ENCODE measurements at regions not wholly inside any gene's neighbourhood (a gene's known extent, or its start where the extent isn't known, plus 50 kb on each side); places are given as distances from the start of the nearest gene placed in this dataset.

DNA sequence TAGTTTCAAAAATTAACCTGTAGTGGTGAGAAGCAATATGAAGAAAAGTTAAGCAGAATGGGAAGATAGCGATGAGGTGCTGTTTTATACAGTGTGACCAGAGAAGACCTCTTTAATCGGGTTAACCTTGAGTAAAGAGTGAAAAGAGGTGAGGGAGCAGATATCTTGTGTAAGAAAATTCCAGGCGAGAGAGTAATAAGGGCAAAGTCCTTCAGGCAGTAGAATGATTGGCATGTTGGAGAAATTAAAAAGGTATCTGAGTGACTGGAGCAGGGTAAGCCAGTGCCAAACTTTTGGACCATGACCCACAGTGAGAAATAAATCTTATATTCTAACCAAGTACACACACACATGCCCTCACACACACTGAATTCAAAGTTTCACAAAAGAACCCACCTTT, 374.7 kb upstream of the LARGE1 start:
- Histone ChIP-seq H3K9me3 (ENCODE audit: control insufficient read depth in 1 of 2, insufficient read depth in 1 of 2, low read length in 2 of 2) (no peaks in the 10 kb centered on the region), H3K27me3 (ENCODE audit: control insufficient read depth in 1 of 2, insufficient read depth in 2 of 2, low read length in 2 of 2) (no peaks in the 10 kb centered on the region), H3K36me3 (ENCODE audit: insufficient read depth, low read length) (no peaks in the 10 kb centered on the region), H3K4me1 (ENCODE audit: insufficient read depth, low read length) (no peaks in the 10 kb centered on the region), H3K4me3 (ENCODE audit: low read length) (no peak overlapping the region), H3K27ac (ENCODE audit: low read depth in 1 of 2, low read length in 2 of 2) (no peak overlapping the region)
- no peaks in the 10 kb centered on the region for H3K27me3 Mint-ChIP-seq
- no peak overlapping the region for H3K27ac Mint-ChIP-seq
- no peaks in the 10 kb centered on the region for H3K36me3 Mint-ChIP-seq (ENCODE audit: low read depth)
- TF ChIP-seq, protein P1, sequence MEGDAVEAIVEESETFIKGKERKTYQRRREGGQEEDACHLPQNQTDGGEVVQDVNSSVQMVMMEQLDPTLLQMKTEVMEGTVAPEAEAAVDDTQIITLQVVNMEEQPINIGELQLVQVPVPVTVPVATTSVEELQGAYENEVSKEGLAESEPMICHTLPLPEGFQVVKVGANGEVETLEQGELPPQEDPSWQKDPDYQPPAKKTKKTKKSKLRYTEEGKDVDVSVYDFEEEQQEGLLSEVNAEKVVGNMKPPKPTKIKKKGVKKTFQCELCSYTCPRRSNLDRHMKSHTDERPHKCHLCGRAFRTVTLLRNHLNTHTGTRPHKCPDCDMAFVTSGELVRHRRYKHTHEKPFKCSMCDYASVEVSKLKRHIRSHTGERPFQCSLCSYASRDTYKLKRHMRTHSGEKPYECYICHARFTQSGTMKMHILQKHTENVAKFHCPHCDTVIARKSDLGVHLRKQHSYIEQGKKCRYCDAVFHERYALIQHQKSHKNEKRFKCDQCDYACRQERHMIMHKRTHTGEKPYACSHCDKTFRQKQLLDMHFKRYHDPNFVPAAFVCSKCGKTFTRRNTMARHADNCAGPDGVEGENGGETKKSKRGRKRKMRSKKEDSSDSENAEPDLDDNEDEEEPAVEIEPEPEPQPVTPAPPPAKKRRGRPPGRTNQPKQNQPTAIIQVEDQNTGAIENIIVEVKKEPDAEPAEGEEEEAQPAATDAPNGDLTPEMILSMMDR (IDR thresholded peaks at IDR 0.05): no peak
- H3K4me3 Mint-ChIP-seq: no peak overlapping the region
- H3K4me1 Mint-ChIP-seq (ENCODE audit: low read depth): no peaks in the 10 kb centered on the region
- ATAC-seq (ENCODE audit: poor library complexity): no peak
- no peak for DNase-seq
- intact Hi-C loops (cut with DNase I, micrococcal nuclease): no loop called here
- no peaks in the 10 kb centered on the region for H3K9me3 Mint-ChIP-seq
- ChIA-PET CTCF (no interaction called here), POLR2A (no interaction called here)

DNA sequence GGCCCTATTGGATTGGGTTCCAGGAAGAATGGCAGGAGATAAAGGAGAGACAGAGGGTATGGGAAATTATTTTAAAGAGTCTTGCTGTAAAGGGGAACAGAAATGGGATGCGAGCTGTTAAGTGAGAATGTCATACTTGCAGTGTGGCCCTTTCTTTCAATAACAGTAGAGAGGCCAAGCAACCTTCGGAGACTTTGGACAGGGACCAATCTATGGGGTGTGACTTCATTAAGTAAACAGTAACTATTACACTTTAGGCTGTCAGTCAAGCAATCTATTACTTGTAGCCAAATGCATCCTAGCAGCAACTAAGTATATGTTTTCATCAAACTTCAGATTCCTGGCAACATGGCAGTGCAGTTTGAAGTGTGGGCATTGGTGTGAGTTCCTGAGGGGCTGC, 376.2 kb upstream of the LARGE1 start:
- no peak overlapping the region for H3K4me3 Mint-ChIP-seq
- no peaks in the 10 kb centered on the region for H3K4me1 Mint-ChIP-seq (ENCODE audit: low read depth)
- Histone ChIP-seq H3K27ac (ENCODE audit: low read depth in 1 of 2, low read length in 2 of 2) (no peak overlapping the region), H3K4me1 (ENCODE audit: insufficient read depth, low read length) (no peaks in the 10 kb centered on the region), H3K36me3 (ENCODE audit: insufficient read depth, low read length) (no peaks in the 10 kb centered on the region), H3K27me3 (ENCODE audit: control insufficient read depth in 1 of 2, insufficient read depth in 2 of 2, low read length in 2 of 2) (no peaks in the 10 kb centered on the region), H3K9me3 (ENCODE audit: control insufficient read depth in 1 of 2, insufficient read depth in 1 of 2, low read length in 2 of 2) (no peaks in the 10 kb centered on the region), H3K4me3 (ENCODE audit: low read length) (no peak overlapping the region)
- H3K36me3 Mint-ChIP-seq (ENCODE audit: low read depth): no peaks in the 10 kb centered on the region
- ChIA-PET POLR2A (no interaction called here), CTCF (no interaction called here)
- no peaks in the 10 kb centered on the region for H3K27me3 Mint-ChIP-seq
- DNase-seq: no peak
- no peak for ATAC-seq (ENCODE audit: poor library complexity)
- no peak overlapping the region for H3K27ac Mint-ChIP-seq
- TF ChIP-seq, protein P1 (IDR thresholded peaks at IDR 0.05): no peak
- no peaks in the 10 kb centered on the region for H3K9me3 Mint-ChIP-seq
- intact Hi-C loops (cut with DNase I, micrococcal nuclease): no loop called here

DNA sequence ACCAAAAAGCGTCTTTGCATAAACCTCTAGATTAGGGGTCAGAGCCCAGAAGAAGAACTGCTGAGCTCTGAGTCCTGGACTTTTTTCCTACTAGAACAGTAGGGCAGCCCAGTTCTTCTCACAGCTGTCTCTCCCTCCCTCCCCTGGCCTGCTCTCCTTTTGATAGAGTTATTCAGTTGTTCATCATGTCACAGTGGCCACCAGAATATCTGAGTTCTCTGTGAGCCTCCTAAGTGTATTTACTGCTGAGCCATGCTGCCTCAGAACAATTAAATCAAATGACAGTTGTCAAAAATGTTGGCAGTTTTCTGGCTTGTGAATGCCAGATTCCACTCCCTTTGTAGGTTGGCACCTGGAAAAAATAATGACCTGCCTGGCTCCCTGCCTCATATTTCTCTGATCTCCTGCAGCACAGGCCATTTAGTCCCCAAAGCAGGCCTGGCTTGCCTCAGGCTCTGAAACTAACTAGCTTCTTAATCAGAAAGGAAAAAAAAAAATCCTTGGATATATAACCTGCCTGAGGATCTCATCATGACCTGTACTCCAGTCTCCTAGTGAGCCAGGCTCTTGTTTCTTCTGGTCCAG, 377.4 kb upstream of the LARGE1 start:
- H3K27me3 ChIP-seq (ENCODE audit: control insufficient read depth in 1 of 2, insufficient read depth in 2 of 2, low read length in 2 of 2): no peaks in the 10 kb centered on the region
- ChIA-PET POLR2A (no interaction called here), CTCF (no interaction called here)
- no peaks in the 10 kb centered on the region for H3K36me3 Mint-ChIP-seq (ENCODE audit: low read depth)
- no peaks in the 10 kb centered on the region for H3K36me3 ChIP-seq (ENCODE audit: insufficient read depth, low read length)
- H3K4me1 Mint-ChIP-seq (ENCODE audit: low read depth): no peaks in the 10 kb centered on the region
- TF ChIP-seq, protein P1 (IDR thresholded peaks at IDR 0.05): no peak
- no peak overlapping the region for H3K27ac ChIP-seq (ENCODE audit: low read depth in 1 of 2, low read length in 2 of 2)
- no peak overlapping the region for H3K4me3 Mint-ChIP-seq
- intact Hi-C loops (cut with DNase I, micrococcal nuclease): no loop called here
- no peaks in the 10 kb centered on the region for H3K4me1 ChIP-seq (ENCODE audit: insufficient read depth, low read length)
- no peak for ATAC-seq (ENCODE audit: poor library complexity)
- no peaks in the 10 kb centered on the region for H3K9me3 ChIP-seq (ENCODE audit: control insufficient read depth in 1 of 2, insufficient read depth in 1 of 2, low read length in 2 of 2)
- DNase-seq: no peak
- H3K27ac Mint-ChIP-seq: no peak overlapping the region
- no peaks in the 10 kb centered on the region for H3K9me3 Mint-ChIP-seq
- no peaks in the 10 kb centered on the region for H3K27me3 Mint-ChIP-seq
- H3K4me3 ChIP-seq (ENCODE audit: low read length): no peak overlapping the region
